ENCODE measurements at regions not wholly inside any gene's neighbourhood (a gene's known extent, or its start where the extent isn't known, plus 50 kb on each side); places are given as distances from the start of the nearest gene placed in this dataset.

DNA sequence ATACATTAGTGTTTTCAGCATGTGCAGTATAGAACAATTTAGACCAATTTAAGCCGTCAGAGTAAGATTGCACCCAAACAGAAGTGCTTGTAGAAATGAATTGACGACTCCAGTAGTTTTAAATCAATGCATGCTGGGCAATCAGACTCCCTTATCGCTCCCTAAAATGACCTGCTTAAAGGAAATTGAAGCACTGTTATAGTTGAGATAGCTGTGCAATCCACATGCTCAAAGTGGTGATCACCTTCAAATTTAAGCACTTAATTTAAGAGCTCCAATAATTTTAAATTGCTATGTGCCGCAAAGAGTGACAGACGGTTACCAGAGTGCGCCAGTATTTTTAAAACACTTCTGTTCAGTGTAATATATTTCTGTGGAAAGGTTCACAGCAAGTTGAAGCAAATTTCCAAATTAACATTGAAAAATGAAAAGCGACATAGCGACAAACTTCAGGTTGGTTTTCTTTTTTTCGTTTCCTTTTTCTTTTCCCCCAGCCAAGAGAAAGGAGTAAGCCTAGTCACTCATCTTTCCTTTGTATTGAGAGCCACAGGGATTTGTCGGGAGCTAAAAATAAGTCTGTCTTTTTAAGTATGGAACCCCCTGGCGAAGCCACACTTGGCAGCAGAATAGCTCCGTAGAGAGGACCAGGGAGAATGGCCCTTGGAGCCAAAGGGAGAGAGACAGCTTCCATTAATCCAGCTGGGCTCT lies 436.4 kb upstream of the RBMS3 start:
- Histone ChIP-seq H3K4me3 (ENCODE audit: low read depth in 2 of 2, low read length in 2 of 2) (no peak overlapping the region), H3K9me3 (ENCODE audit: control insufficient read depth, insufficient read depth, low read depth, low read length) (no peaks in the 10 kb centered on the region), H3K27ac (ENCODE audit: low read length) (no peak overlapping the region), H3K36me3 (ENCODE audit: control insufficient read depth, insufficient read depth, low read length) (no peaks in the 10 kb centered on the region), H3K27me3 (ENCODE audit: control insufficient read depth, insufficient read depth, low read length) (no peaks in the 10 kb centered on the region), H3K4me1 (ENCODE audit: control insufficient read depth, insufficient read depth, low read length) (no peaks in the 10 kb centered on the region)
- TF ChIP-seq, protein P1, sequence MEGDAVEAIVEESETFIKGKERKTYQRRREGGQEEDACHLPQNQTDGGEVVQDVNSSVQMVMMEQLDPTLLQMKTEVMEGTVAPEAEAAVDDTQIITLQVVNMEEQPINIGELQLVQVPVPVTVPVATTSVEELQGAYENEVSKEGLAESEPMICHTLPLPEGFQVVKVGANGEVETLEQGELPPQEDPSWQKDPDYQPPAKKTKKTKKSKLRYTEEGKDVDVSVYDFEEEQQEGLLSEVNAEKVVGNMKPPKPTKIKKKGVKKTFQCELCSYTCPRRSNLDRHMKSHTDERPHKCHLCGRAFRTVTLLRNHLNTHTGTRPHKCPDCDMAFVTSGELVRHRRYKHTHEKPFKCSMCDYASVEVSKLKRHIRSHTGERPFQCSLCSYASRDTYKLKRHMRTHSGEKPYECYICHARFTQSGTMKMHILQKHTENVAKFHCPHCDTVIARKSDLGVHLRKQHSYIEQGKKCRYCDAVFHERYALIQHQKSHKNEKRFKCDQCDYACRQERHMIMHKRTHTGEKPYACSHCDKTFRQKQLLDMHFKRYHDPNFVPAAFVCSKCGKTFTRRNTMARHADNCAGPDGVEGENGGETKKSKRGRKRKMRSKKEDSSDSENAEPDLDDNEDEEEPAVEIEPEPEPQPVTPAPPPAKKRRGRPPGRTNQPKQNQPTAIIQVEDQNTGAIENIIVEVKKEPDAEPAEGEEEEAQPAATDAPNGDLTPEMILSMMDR (IDR thresholded peaks at IDR 0.05): no peak
- no peak for TF ChIP-seq TCF7L2 (IDR thresholded peaks at IDR 0.05; ENCODE audit: low read depth, low read length)
- no peak for TF ChIP-seq REST (IDR thresholded peaks at IDR 0.05; ENCODE audit: insufficient read depth in 1 of 2, low read depth in 2 of 2, low read length in 1 of 2)
- no peak for TF ChIP-seq SIN3A (IDR thresholded peaks at IDR 0.05; ENCODE audit: borderline replicate concordance, insufficient read depth, low read depth, low read length)
- no peak for TF ChIP-seq POLR2AphosphoS5 (IDR thresholded peaks at IDR 0.05; ENCODE audit: low read depth, low read length)
- in situ Hi-C loops (cut with HindIII; ENCODE audit: low pct_unique_long_range_greater_than_20kb, low sequenced_read_pairs): no loop called here
- POLR2A ChIA-PET: no interaction called here
- CTCF ChIA-PET: no interaction called here
- ATAC-seq (no peak), DNase-seq (ENCODE audit: low read depth, low spot score) (no peak)
- BruUV-seq (replicated peaks): no TSS peak
- intact Hi-C loops (cut with micrococcal nuclease; ENCODE audit: unreplicated experiment): no loop called here

DNA sequence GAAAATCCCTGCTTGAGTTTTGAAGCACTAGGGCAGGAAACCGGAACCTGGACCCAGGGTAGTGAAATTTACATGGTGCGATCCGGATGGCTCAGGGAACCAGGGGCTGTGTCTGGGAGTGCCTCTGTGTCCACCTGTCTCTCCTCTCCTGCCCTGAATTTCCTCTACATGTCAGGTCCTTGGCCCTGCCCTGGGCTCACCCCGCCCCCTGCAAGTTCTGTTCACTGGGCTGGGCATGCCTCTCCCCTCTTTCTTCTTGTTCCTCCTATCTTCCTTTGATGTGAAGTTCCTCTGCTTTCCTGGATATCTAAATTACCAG lies 435.9 kb upstream of the RBMS3 start:
- TF ChIP-seq POLR2AphosphoS5 (IDR thresholded peaks at IDR 0.05; ENCODE audit: low read depth, low read length) (no peak), SIN3A (IDR thresholded peaks at IDR 0.05; ENCODE audit: borderline replicate concordance, insufficient read depth, low read depth, low read length) (no peak), TCF7L2 (IDR thresholded peaks at IDR 0.05; ENCODE audit: low read depth, low read length) (no peak), REST (IDR thresholded peaks at IDR 0.05; ENCODE audit: insufficient read depth in 1 of 2, low read depth in 2 of 2, low read length in 1 of 2) (no peak)
- TF ChIP-seq, protein P1 (IDR thresholded peaks at IDR 0.05): no peak
- in situ Hi-C loops (cut with HindIII; ENCODE audit: low pct_unique_long_range_greater_than_20kb, low sequenced_read_pairs): no loop called here

More for the DNA sequence above, 435.9 kb upstream of the RBMS3 start:
- DNase-seq (ENCODE audit: low read depth, low spot score) (no peak), ATAC-seq (no peak)
- Histone ChIP-seq H3K27me3 (ENCODE audit: control insufficient read depth, insufficient read depth, low read length) (no peaks in the 10 kb centered on the region), H3K9me3 (ENCODE audit: control insufficient read depth, insufficient read depth, low read depth, low read length) (no peaks in the 10 kb centered on the region), H3K36me3 (ENCODE audit: control insufficient read depth, insufficient read depth, low read length) (no peaks in the 10 kb centered on the region), H3K4me3 (ENCODE audit: low read depth in 2 of 2, low read length in 2 of 2) (no peak overlapping the region), H3K27ac (ENCODE audit: low read length) (no peak overlapping the region), H3K4me1 (ENCODE audit: control insufficient read depth, insufficient read depth, low read length) (no peaks in the 10 kb centered on the region)
- intact Hi-C loops (cut with micrococcal nuclease; ENCODE audit: unreplicated experiment): no loop called here
- BruUV-seq (replicated peaks): no TSS peak
- ChIA-PET POLR2A (no interaction called here), CTCF (no interaction called here)
